ENCODE measurements at regions not wholly inside any gene's neighbourhood (a gene's known extent, or its start where the extent isn't known, plus 50 kb on each side); places are given as distances from the start of the nearest gene placed in this dataset.
"Not testable (repeated sequence)": the region's sequence is repeated elsewhere in the genome, so short reads cannot be mapped to it uniquely, and the experiment has no call there.

- Histone ChIP-seq H3K36me3 (no peaks in the 10 kb centered on the region), H3K27me3 (no peaks in the 10 kb centered on the region), H3K4me1 (no peaks in the 10 kb centered on the region), H3K27ac (no peak overlapping the region), H3K4me3 (no peak overlapping the region), H3K9me3 (no peaks in the 10 kb centered on the region)
- no peak for DNase-seq (ENCODE audit: low spot score in 2 of 2)
- TF ChIP-seq POLR2A (IDR thresholded peaks at IDR 0.05) (no peak), EP300 (IDR thresholded peaks at IDR 0.05) (no peak), CTCF (IDR thresholded peaks at IDR 0.05) (no peak)
Observed at GRCh38 chr9:115855458-115856133, 298.0 kb upstream of the PAPPA start.

- H3K36me3 ChIP-seq; H3K27me3 ChIP-seq; H3K4me3 ChIP-seq; H3K4me1 ChIP-seq; H3K27ac ChIP-seq; DNase-seq (ENCODE audit: low spot score in 2 of 2); H3K9me3 ChIP-seq: not testable (repeated sequence)
- WGBS, 2 donors, result 66 to 67% methylated on average over 1 of the region's 1 CpG
Observed at GRCh38 chr9:115858421-115858820, 295.2 kb upstream of the PAPPA start.

GRCh38 chr9:115862021-115862420 is 291.6 kb upstream of the PAPPA start:
- Histone ChIP-seq H3K4me1 (no peaks in the 10 kb centered on the region), H3K27me3 (no peaks in the 10 kb centered on the region), H3K27ac (no peak overlapping the region), H3K36me3 (no peaks in the 10 kb centered on the region), H3K9me3 (no peaks in the 10 kb centered on the region), H3K4me3 (no peak overlapping the region)
- TF ChIP-seq POLR2A (IDR thresholded peaks at IDR 0.05) (no peak), CTCF (IDR thresholded peaks at IDR 0.05) (no peak), EP300 (IDR thresholded peaks at IDR 0.05) (no peak)
- WGBS, 2 donors, result 93% methylated on average over 3 of the region's 3 CpGs
- no peak for DNase-seq (ENCODE audit: low spot score in 2 of 2)

GRCh38 chr9:115864581-115864980 is 289.0 kb upstream of the PAPPA start:
- H3K27me3 ChIP-seq, result no peaks in the 10 kb centered on the region
- no peaks in the 10 kb centered on the region for H3K36me3 ChIP-seq
- no peaks in the 10 kb centered on the region for H3K9me3 ChIP-seq
- no peak overlapping the region for H3K4me3 ChIP-seq
- no peak for TF ChIP-seq EP300 (IDR thresholded peaks at IDR 0.05)
- TF ChIP-seq CTCF (IDR thresholded peaks at IDR 0.05), result no peak
- TF ChIP-seq POLR2A (IDR thresholded peaks at IDR 0.05), result no peak
- no peak overlapping the region for H3K27ac ChIP-seq
- no peaks in the 10 kb centered on the region for H3K4me1 ChIP-seq
- DNase-seq (ENCODE audit: low spot score in 2 of 2), result no peak

- no peak overlapping the region for H3K27ac ChIP-seq
- TF ChIP-seq CTCF (IDR thresholded peaks at IDR 0.05) (no peak), EP300 (IDR thresholded peaks at IDR 0.05) (no peak), POLR2A (IDR thresholded peaks at IDR 0.05) (no peak)
Observed at GRCh38 chr9:115867326-115867725, 286.3 kb upstream of the PAPPA start.

More at GRCh38 chr9:115867326-115867725, 286.3 kb upstream of the PAPPA start:
- Histone ChIP-seq H3K36me3 (no peaks in the 10 kb centered on the region), H3K9me3 (no peaks in the 10 kb centered on the region), H3K4me3 (no peak overlapping the region), H3K4me1 (no peaks in the 10 kb centered on the region), H3K27me3 (no peaks in the 10 kb centered on the region)
- no peak for DNase-seq (ENCODE audit: low spot score in 2 of 2)

Data from tibial nerve (tissue), 4 donors.